Activated CD8-positive, alpha-beta memory T cell treated with anti-CD3 and anti-CD28 coated beads, Interleukin-2, amount 10 ng/mL, durations not matched to agents 7 days and 5 days (primary cell): ENCODE measurements at regions not wholly inside any gene's neighbourhood (a gene's known extent, or its start where the extent isn't known, plus 50 kb on each side); places are given as distances from the start of the nearest gene placed in this dataset.
A peak's percentile ranks its signal among the peaks of the same experiment; 100 is the strongest.
"Not testable (repeated sequence)": the region's sequence is repeated elsewhere in the genome, so short reads cannot be mapped to it uniquely, and the experiment has no call there.

Experiments used
- ATAC-seq: fragments of 150-1000 bp; cut with Tn5 transposase; one replicate; pipeline ENCODE4 v1.10.0; 2021; ENCODE audit warnings: moderate library complexity
- CTCF ChIA-PET: fragments of 350-600 bp; sonication (Branson Sonifier 250); formaldehyde crosslinking; loops from one replicate; lab custom pipeline; 2021; ENCODE audit warnings: antibody characterized with exemption; lab: Charles Lee
- DNase-seq: peaks from one replicate; pipeline ENCODE4 v3.0.0-alpha.2; 2020
- H3K27ac Mint-ChIP-seq: one replicate; pipeline ENCODE4 v1.8.0; 2021; ENCODE audit warnings: mild to moderate bottlenecking, mixed read lengths
- H3K27me3 Mint-ChIP-seq: one replicate; pipeline ENCODE4 v1.8.0; 2021; ENCODE audit warnings: mixed read lengths
- H3K36me3 Mint-ChIP-seq: one replicate; pipeline ENCODE4 v1.8.0; 2021; ENCODE audit warnings: mild to moderate bottlenecking, mixed read lengths
- H3K4me1 Mint-ChIP-seq: one replicate; pipeline ENCODE4 v1.8.0; 2021; ENCODE audit warnings: mixed read lengths
- H3K4me3 Mint-ChIP-seq: one replicate; pipeline ENCODE4 v1.8.0; 2021; ENCODE audit warnings: mild to moderate bottlenecking, moderate library complexity, mixed read lengths
- H3K9me3 Mint-ChIP-seq: one replicate; pipeline ENCODE4 v1.8.0; 2022; ENCODE audit warnings: low read depth, mixed read lengths

DNA sequence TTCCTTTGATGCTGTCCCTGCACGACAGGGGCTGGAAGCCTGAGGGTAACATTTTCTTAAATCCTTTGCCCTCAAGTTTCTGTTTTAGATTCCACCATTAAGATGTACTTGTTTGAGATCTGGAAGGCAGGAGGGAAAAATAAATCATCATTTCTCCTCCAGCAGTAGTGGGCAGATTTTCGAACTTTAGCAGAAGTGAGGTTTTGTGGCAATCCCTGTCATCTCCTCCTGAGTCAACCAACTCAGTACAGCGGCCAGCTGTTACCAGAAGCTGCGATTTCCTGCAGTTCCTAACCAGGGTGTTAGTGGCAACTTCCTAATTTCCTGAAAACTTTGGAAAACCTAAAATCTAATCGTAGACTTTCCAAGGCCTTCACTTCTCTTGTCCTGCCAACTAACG is 517.2 kb upstream of the ACVR2A start:
- no peaks in the 10 kb centered on the region for H3K36me3 Mint-ChIP-seq
- ATAC-seq (no peak), DNase-seq (peak; percentile 47)
- H3K27me3 Mint-ChIP-seq: no peaks in the 10 kb centered on the region
- H3K9me3 Mint-ChIP-seq: no peaks in the 10 kb centered on the region
- H3K4me3 Mint-ChIP-seq: no peak overlapping the region
- CTCF ChIA-PET: interaction anchor here (0.9 kb wide), 1 partner anchor 9 kb away, joined by 3 read pairs; no protein-coding TSS in a partner anchor
- H3K4me1 Mint-ChIP-seq: peaks cover 7% of the 10 kb centered on the region
- H3K27ac Mint-ChIP-seq: peak overlapping the region; percentile 58

DNA sequence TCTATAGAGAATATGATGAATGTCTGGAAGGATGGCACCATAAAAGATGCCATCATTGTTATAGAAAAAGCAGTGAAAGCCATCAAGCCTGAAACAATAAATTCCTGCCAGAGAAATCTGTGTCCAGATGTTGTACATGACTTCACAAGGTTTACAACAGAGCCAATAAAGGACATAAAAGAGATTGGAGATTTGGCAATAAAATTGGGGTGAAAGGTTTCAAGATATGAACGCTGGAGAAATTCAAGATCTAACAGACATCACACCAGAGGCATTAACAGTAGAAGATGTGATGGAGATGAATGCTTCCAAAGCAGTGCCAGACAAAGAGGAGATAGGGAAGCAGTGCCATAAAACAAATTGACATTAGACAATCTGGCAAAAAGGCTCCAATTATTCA is 518.8 kb upstream of the ACVR2A start:
- ATAC-seq: no peak

DNA sequence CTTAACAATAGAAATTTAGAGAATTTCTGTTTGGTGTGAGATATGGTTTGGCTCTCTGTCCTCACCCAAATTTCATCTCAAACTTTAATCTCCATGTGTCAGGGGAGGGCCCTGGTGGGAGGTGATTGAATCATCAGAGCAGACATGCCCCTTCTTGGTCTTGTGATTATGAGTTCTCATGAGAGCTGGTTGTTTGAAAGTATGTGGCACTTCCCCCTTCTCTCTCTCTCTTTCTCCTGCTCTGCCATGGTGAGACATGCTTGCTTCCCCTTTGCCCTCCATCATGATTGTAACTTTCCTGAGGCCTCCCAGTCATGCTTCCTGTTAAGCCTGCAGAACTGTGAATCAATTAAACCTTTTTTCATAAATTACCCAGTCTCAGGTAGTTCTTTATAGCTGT is 524.7 kb upstream of the ACVR2A start:
- no peaks in the 10 kb centered on the region for H3K4me1 Mint-ChIP-seq
- ATAC-seq: no peak
- no peak for DNase-seq
- no peak overlapping the region for H3K4me3 Mint-ChIP-seq
- peaks cover 10% of the 10 kb centered on the region for H3K9me3 Mint-ChIP-seq
- no peaks in the 10 kb centered on the region for H3K27me3 Mint-ChIP-seq
- no peak overlapping the region for H3K27ac Mint-ChIP-seq
- CTCF ChIA-PET: no interaction called here
- peaks cover 2% of the 10 kb centered on the region for H3K36me3 Mint-ChIP-seq

More for the DNA sequence above, 518.8 kb upstream of the ACVR2A start:
- Mint-ChIP-seq H3K9me3 (peaks cover 6% of the 10 kb centered on the region), H3K4me3 (no peak overlapping the region), H3K27ac (no peak overlapping the region), H3K27me3 (no peaks in the 10 kb centered on the region), H3K4me1 (peaks cover 7% of the 10 kb centered on the region), H3K36me3 (peaks cover 2% of the 10 kb centered on the region)
- no peak for DNase-seq
- CTCF ChIA-PET: no interaction called here

DNA sequence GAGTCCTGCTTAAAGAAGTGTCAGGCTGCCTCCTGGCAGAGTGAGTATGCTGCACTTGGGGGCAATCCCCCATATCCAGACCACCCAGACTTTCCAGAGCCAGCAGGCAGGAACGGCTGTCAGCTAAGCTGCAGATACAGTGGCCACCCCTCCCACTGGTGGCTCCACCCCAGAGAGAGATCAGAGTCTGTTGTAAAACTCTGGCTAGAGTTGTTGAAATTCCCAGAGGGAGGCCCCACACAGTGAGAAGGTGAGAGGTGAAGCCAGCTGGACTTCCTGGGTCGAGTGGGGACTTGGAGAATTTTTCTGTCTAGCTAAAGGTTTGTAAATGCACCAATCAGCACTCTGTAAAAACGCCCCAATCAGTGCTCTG is 533.8 kb upstream of the ACVR2A start:
- no peaks in the 10 kb centered on the region for H3K9me3 Mint-ChIP-seq
- CTCF ChIA-PET: no interaction called here
- no peak overlapping the region for H3K4me3 Mint-ChIP-seq
- ATAC-seq (no peak), DNase-seq (no peak)
- H3K36me3 Mint-ChIP-seq: no peaks in the 10 kb centered on the region
- no peaks in the 10 kb centered on the region for H3K27me3 Mint-ChIP-seq
- H3K27ac Mint-ChIP-seq: no peak overlapping the region
- no peaks in the 10 kb centered on the region for H3K4me1 Mint-ChIP-seq

DNA sequence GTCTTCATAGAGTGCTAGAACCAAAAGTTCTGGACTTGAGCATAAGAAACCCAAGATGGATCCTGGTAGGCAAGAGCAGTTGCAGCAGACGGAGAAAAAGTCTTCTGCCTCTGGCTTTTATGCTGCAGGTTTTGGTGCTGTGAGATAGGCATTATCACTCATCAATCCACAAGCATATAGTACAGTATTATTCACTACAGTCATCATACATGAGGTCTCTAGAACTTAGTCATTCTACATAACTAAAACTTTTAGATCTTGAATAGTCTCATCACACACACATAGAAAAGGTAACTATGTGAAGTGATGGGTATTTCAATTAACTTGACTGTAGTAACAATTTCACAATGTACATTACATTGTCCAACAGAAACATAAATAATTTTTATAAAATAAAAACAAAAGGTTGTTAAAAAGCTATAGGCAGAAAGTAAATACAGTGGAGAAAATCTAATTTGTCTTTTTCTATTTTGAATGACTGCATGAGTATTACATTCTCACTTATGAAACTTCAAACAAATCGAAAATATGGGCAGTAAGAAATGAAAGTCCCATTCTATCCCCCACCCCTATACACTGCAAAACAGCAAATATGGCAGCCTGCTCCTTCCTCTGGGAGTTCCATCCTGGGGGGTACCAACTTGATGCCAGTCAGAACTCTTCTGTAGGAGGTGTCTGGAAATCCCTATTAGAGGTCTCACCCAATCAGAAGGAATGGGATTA is 534.3 kb upstream of the ACVR2A start:
- CTCF ChIA-PET: no interaction called here
- ATAC-seq: no peak

DNA sequence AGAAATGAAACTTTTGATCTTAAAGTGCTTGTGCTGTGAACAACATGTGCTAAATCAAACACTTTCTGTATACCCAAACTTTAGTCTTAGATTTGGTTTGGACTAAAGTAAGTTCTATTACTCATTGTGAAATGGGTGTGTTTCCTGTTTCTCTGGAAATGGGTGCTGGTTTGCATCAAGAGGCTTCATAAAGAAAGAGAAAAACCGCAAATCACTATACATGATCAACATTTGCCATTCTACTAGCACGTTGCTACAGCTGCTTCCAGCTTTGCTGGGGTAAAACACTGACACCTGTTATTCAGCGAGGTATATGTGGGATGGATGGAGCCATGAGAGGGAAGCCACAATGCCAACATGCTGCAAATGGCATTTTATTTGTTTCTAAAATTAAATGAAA is 547.0 kb upstream of the ACVR2A start:
- H3K4me1 Mint-ChIP-seq: peaks cover 44% of the 10 kb centered on the region

More for the DNA sequence above, 534.3 kb upstream of the ACVR2A start:
- no peaks in the 10 kb centered on the region for H3K36me3 Mint-ChIP-seq
- no peaks in the 10 kb centered on the region for H3K27me3 Mint-ChIP-seq
- H3K27ac Mint-ChIP-seq: no peak overlapping the region
- no peak for DNase-seq
- H3K4me1 Mint-ChIP-seq: no peaks in the 10 kb centered on the region
- H3K4me3 Mint-ChIP-seq: no peak overlapping the region
- no peaks in the 10 kb centered on the region for H3K9me3 Mint-ChIP-seq

DNA sequence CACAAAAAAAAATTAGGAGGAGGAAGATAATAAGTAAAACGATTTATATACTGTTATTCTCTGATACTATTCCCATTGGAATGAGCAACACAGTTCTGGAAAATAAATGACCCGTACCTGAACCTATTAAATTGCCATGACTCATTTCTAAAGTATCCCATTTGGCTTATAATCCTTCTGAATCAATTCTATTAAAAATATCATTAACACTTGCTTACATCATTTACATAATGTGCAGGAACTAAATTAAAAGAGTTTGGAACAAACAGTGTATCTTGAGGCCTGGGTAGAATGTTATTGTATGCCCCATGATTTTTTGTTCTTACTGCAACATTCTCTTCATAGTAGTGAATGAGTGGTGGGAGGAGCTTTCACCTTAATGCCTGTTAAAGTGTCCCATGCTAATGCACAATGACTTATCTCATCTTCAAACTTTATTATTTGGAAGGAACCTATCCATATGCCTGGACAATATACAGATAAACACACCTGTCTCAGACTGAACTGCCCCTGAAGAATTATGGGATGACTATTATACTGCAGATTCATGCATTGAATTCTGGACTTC is 549.9 kb upstream of the ACVR2A start:
- no peaks in the 10 kb centered on the region for H3K27me3 Mint-ChIP-seq
- peaks cover 49% of the 10 kb centered on the region for H3K4me1 Mint-ChIP-seq
- peaks cover 2% of the 10 kb centered on the region for H3K9me3 Mint-ChIP-seq
- ATAC-seq (no peak), DNase-seq (no peak)
- CTCF ChIA-PET: no interaction called here
- H3K36me3 Mint-ChIP-seq: peaks cover 25% of the 10 kb centered on the region
- peak overlapping the region; percentile 2 for H3K27ac Mint-ChIP-seq
- H3K4me3 Mint-ChIP-seq: no peak overlapping the region

More for the DNA sequence above, 547.0 kb upstream of the ACVR2A start:
- CTCF ChIA-PET: no interaction called here
- Mint-ChIP-seq H3K36me3 (peaks cover 19% of the 10 kb centered on the region), H3K4me3 (no peak overlapping the region), H3K27ac (peak overlapping the region; percentile 77), H3K9me3 (peaks cover 2% of the 10 kb centered on the region), H3K27me3 (no peaks in the 10 kb centered on the region)
- ATAC-seq (peak; percentile 89), DNase-seq (peak; percentile 61)

DNA sequence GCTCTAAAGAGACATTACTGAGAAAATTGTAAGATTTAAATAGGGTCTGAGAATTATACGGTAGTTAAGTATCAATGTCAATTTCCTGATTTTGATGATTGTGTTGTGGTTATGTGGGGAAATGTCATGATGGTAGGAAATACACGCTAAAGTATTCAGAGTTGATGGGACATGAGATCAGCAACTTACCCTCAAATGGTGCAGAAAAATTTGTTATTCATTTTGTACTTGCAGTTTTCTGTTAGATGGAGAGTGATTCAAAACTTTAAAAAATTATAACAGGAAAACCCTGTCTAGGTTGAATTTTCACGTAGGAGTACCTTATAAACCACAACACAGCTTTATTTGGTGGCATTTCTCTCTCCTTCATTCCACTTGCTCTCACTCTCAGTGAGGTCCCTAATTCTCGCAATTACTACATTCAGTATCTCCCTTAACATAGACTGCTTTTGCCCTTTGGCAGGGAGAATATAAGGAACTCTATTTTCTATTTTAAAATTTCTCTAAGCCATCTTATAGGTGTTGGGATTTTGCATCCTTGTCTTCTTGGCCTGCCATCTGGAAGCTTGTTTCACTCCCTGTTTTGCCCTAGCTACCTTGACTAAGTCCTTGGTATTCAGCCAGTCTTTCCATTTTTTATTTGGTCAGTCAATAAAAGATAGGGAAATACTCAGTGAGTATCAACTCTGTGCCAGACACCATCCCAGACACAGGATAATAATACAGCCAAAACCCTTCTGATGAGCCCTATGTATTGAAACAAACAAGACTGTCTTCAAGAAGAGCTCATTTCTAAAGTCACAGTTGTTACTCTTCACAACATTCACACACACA is 550.6 kb upstream of the ACVR2A start:
- Mint-ChIP-seq H3K4me3 (no peak overlapping the region), H3K36me3 (peaks cover 22% of the 10 kb centered on the region), H3K27me3 (no peaks in the 10 kb centered on the region), H3K9me3 (peaks cover 2% of the 10 kb centered on the region), H3K27ac (peak overlapping the region; percentile 49), H3K4me1 (peaks cover 51% of the 10 kb centered on the region)
- ATAC-seq (no peak), DNase-seq (no peak)
- CTCF ChIA-PET: no interaction called here

DNA sequence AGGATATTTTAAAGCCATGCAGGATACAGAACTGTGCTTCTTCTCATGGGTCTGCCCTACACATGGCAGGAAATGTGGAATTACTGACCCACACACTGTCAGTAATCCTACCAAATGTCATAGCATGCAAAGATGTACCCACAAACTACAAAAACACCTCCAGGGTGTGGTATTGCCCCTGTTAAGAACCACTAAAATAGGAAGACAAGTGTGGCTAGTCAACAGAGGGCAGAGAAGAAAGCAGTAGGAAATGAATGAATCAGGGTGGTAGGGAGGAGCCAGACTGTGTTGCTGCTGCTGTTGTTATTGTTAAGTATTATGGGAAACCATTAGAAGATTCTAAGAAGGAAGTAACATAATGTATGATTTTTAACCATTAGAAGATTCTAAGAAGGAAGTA is 556.7 kb upstream of the ACVR2A start:
- Mint-ChIP-seq H3K9me3 (peaks cover 4% of the 10 kb centered on the region), H3K4me3 (no peak overlapping the region), H3K27me3 (no peaks in the 10 kb centered on the region), H3K27ac (peak overlapping the region; percentile 62), H3K4me1 (peaks cover 21% of the 10 kb centered on the region), H3K36me3 (peaks cover 11% of the 10 kb centered on the region)
- peak; percentile 51 for DNase-seq
- CTCF ChIA-PET: interaction anchor here (1.3 kb wide), 1 partner anchor 11 kb away, joined by 3 read pairs; no protein-coding TSS in a partner anchor
- peak; percentile 99 for ATAC-seq

DNA sequence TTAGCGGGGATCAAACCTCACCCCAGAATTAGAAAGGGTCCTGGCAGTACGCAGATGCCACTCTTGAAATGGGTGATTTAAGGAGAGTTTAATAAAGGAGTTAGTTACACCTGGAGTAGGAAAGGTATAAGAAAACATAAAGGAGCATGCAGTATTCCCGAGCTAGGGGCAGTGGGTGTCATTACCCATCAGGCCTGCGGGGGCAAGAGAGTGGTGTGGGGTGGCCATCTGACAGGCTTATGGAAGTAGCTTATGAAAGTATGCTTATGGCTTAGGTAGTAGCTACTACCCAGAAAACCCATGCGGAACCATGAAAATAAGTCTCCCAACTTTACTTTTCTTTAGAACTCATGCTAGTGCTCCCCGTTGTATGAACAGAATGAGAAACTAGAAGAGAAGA is 568.9 kb upstream of the ACVR2A start:
- no peaks in the 10 kb centered on the region for H3K36me3 Mint-ChIP-seq
- CTCF ChIA-PET: no interaction called here
- H3K27ac Mint-ChIP-seq: no peak overlapping the region
- H3K27me3 Mint-ChIP-seq: no peaks in the 10 kb centered on the region
- no peaks in the 10 kb centered on the region for H3K4me1 Mint-ChIP-seq
- ATAC-seq: no peak
- no peak for DNase-seq
- no peaks in the 10 kb centered on the region for H3K9me3 Mint-ChIP-seq
- H3K4me3 Mint-ChIP-seq: no peak overlapping the region

DNA sequence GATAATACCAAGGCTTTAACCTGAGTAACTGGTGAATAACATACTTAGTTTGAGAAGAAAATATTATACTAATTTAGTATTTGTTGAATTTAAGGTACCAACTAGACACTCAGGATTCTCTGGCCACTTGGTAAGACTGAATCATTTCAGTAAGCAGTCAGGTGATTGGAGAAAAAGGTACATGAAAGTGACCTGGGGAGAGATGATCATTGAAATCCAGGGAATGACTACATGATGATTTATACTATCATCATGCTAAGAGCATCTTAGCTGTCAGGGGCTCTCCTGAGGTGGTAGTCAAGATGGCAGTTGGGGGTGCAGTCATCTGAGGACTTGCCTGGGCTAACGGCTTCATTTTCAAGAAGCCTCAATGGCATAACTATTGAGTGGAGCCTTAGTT is 571.2 kb upstream of the ACVR2A start:
- Mint-ChIP-seq H3K4me3 (no peak overlapping the region), H3K27me3 (no peaks in the 10 kb centered on the region), H3K27ac (no peak overlapping the region), H3K4me1 (no peaks in the 10 kb centered on the region), H3K9me3 (peaks cover 6% of the 10 kb centered on the region), H3K36me3 (peaks cover 2% of the 10 kb centered on the region)
- DNase-seq: no peak
- no peak for ATAC-seq
- CTCF ChIA-PET: no interaction called here

DNA sequence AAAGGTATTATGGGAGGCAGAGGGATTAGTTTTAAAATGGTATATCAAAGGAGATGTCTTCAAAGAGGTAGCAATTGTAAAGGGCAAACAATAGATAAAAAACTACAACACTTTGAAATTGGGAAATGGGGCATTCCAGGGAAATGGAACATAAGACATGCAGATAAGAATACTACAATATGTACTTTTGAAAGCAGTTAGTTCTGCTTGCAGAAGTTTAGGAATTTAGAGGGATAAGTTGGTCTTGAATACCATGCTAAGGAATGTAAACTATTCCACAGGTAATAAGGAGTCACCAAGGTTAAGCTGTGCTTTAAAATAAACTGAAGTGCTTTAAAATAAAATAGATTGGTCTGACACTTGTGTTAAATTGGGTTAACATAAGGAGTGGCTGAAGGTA is 571.7 kb upstream of the ACVR2A start:
- H3K27me3 Mint-ChIP-seq: no peaks in the 10 kb centered on the region
- ATAC-seq (no peak), DNase-seq (no peak)
- H3K9me3 Mint-ChIP-seq: peaks cover 7% of the 10 kb centered on the region
- H3K4me1 Mint-ChIP-seq: no peaks in the 10 kb centered on the region
- H3K27ac Mint-ChIP-seq: no peak overlapping the region
- H3K4me3 Mint-ChIP-seq: no peak overlapping the region
- peaks cover 2% of the 10 kb centered on the region for H3K36me3 Mint-ChIP-seq
- CTCF ChIA-PET: no interaction called here

DNA sequence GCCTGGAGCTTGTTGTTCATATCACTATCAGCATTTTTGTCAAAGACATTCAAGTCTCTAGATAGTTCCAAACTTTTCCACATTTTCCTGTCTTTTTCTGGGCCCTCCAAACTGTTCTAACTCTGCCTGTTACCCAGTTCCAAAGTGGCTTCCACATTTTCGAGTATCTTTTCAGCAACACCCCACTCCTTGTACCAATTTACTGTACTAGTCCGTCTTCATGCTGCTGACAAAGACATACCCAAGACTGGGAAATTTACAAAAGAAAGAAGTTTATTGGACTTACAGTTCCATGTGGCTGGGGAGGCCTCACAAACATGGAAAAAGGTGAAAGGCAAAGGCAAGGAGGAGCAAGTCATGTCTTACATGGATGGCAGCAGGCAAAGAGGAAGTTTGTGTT is 575.2 kb upstream of the ACVR2A start:
- CTCF ChIA-PET, H3K27me3 Mint-ChIP-seq, H3K9me3 Mint-ChIP-seq, H3K27ac Mint-ChIP-seq, DNase-seq, H3K4me3 Mint-ChIP-seq, ATAC-seq, H3K4me1 Mint-ChIP-seq, H3K36me3 Mint-ChIP-seq: not testable (repeated sequence)

DNA sequence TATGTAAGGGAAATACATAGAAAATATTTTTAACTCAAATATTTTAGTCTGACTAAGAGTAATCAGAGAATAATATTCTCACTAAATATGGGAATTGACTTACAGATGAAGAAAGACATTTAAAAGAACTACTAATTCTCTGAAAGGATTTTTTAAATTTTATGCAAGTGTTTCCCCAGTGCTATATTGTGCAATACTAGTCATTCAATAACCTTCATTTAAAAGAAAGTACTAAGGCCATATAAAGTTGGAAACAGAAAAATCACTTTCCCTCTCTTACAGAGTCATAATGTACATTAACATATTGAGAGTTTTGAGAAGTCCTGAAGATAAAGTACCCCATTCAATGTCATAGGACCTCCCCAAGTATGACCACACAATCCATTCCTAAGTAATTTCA is 584.6 kb upstream of the ACVR2A start:
- Mint-ChIP-seq H3K4me1 (no peaks in the 10 kb centered on the region), H3K36me3 (no peaks in the 10 kb centered on the region), H3K27me3 (no peaks in the 10 kb centered on the region), H3K27ac (no peak overlapping the region), H3K9me3 (peaks cover 4% of the 10 kb centered on the region), H3K4me3 (no peak overlapping the region)
- CTCF ChIA-PET: no interaction called here
- no peak for DNase-seq
- no peak for ATAC-seq
